ENCODE measurements at regions not wholly inside any gene's neighbourhood (a gene's known extent, or its start where the extent isn't known, plus 50 kb on each side); places are given as distances from the start of the nearest gene placed in this dataset.

DNA sequence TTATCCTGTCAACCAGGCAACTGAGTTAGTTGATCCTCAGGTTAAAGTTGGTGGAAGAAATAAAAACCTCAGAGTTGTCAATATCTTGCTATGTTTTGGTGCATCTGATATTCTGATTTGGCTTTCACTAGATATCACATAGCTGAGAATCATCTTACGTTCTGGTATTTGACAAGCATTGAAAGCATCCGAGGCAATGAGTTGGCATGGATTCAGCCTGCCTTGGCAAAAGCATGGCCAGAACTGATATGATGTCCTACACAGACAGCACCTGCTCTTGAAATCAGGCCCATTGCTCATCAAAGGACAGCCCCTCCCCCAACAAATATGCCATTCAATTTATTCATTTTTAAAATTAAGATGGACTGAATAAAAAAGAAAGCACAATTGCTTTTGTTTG lies 320.7 kb upstream of the ATP2B1 start:
- FAIRE-seq: no peak
- dilution Hi-C loops (cut with MboI; ENCODE audit: extremely low pct_ligation_motif_present, low sequenced_read_pairs): no loop called here
- H3K9me3 ChIP-seq (replicated peaks; ENCODE audit: control insufficient read depth, insufficient read depth, low read length): no peaks in the 10 kb centered on the region
- H3K4me1 ChIP-seq (ENCODE audit: control insufficient read depth, extremely low read depth, insufficient read depth, low read length): peaks cover 11% of the 10 kb centered on the region
- H3K4me2 ChIP-seq (ENCODE audit: insufficient read depth, low read length): no peak overlapping the region
- no peak overlapping the region for H2AFZ ChIP-seq (ENCODE audit: low read depth, low read length)
- BruUV-seq (replicated peaks): no TSS peak
- ChIA-PET CTCF (interaction anchor here (1.4 kb wide), 1 partner anchor 8 kb away, joined by 3 read pairs; no protein-coding TSS in a partner anchor), POLR2A (no interaction called here)
- no peaks in the 10 kb centered on the region for H4K20me1 ChIP-seq (replicated peaks; ENCODE audit: control insufficient read depth, extremely low read depth, insufficient read depth, low read length)
- H3K36me3 ChIP-seq (ENCODE audit: control insufficient read depth in 2 of 2, extremely low read depth in 1 of 2, insufficient read depth in 2 of 2, low read length in 2 of 2): no peaks in the 10 kb centered on the region
- no peaks in the 10 kb centered on the region for H3K27me3 ChIP-seq (ENCODE audit: control insufficient read depth in 2 of 2, insufficient read depth in 2 of 2, low read length in 2 of 2)
- H3K79me2 ChIP-seq (ENCODE audit: control insufficient read depth, insufficient read depth, low read length): no peaks in the 10 kb centered on the region
- H3K27ac ChIP-seq (ENCODE audit: insufficient read depth, low read depth, low read length): no peak overlapping the region
- intact Hi-C loops (cut with micrococcal nuclease): no loop called here
- DNase-seq (ENCODE audit: low read depth, low spot score): peak; percentile 3
- no peak overlapping the region for H3K9ac ChIP-seq (replicated peaks; ENCODE audit: extremely low read depth, insufficient read depth, low read length)
- no peak overlapping the region for H3K4me3 ChIP-seq (replicated peaks in 1 of 3; ENCODE audit: insufficient read depth in 1 of 3, low read depth in 1 of 3, low read length in 3 of 3)
- no peaks in the 10 kb centered on the region for H3K9me1 ChIP-seq (replicated peaks; ENCODE audit: control insufficient read depth, extremely low read depth, insufficient read depth, low read length)
- TF ChIP-seq GATA2 (IDR thresholded peaks at IDR 0.05; ENCODE audit: insufficient read depth, insufficient read length, low read depth, low read length) (no peak), EZH2 (IDR thresholded peaks at IDR 0.05; ENCODE audit: borderline replicate concordance, low read depth, low read length, severe bottlenecking) (no peak), POLR2A (IDR thresholded peaks at IDR 0.05; ENCODE audit: low read depth, low read length) (no peak), JUN (IDR thresholded peaks at IDR 0.05; ENCODE audit: borderline replicate concordance, insufficient read depth, insufficient read length, low read depth) (no peak), MYC (IDR thresholded peaks at IDR 0.05; ENCODE audit: low read depth, low read length) (no peak), POLR2AphosphoS5 (IDR thresholded peaks at IDR 0.05; ENCODE audit: insufficient read depth, low read depth, low read length) (no peak), MAX (IDR thresholded peaks at IDR 0.05; ENCODE audit: insufficient read depth, insufficient read length) (no peak), FOS (IDR thresholded peaks at IDR 0.05; ENCODE audit: borderline replicate concordance, insufficient read depth, low read length) (no peak)
- TF ChIP-seq, protein P1, sequence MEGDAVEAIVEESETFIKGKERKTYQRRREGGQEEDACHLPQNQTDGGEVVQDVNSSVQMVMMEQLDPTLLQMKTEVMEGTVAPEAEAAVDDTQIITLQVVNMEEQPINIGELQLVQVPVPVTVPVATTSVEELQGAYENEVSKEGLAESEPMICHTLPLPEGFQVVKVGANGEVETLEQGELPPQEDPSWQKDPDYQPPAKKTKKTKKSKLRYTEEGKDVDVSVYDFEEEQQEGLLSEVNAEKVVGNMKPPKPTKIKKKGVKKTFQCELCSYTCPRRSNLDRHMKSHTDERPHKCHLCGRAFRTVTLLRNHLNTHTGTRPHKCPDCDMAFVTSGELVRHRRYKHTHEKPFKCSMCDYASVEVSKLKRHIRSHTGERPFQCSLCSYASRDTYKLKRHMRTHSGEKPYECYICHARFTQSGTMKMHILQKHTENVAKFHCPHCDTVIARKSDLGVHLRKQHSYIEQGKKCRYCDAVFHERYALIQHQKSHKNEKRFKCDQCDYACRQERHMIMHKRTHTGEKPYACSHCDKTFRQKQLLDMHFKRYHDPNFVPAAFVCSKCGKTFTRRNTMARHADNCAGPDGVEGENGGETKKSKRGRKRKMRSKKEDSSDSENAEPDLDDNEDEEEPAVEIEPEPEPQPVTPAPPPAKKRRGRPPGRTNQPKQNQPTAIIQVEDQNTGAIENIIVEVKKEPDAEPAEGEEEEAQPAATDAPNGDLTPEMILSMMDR (IDR thresholded peaks at IDR 0.05; ENCODE audit: extremely low read depth in 1 of 2, insufficient read depth in 1 of 2, low read depth in 1 of 2, low read length in 2 of 2): no peak
